WTC11 (cell line): ENCODE measurements at regions not wholly inside any gene's neighbourhood (a gene's known extent, or its start where the extent isn't known, plus 50 kb on each side); places are given as distances from the start of the nearest gene placed in this dataset.

ENCODE experiments used
- ATAC-seq: fragments of 200-7000 bp; cut with Tn5 transposase; 2 replicates; pipeline ENCODE4 v1.10.0; 2021; ENCODE audit warnings: mild to moderate bottlenecking, moderate library complexity
- CTCF ChIA-PET: fragments of 300-600 bp; sonication (Branson Sonifier 250); formaldehyde crosslinking; loops from one replicate; lab custom pipeline; 2021; ENCODE audit warnings: antibody characterized with exemption; lab: Charles Lee
- POLR2A ChIA-PET: fragments of 350-600 bp; sonication (Branson Sonifier 250); formaldehyde crosslinking; loops from one replicate; lab custom pipeline; 2021; ENCODE audit warnings: antibody characterized with exemption; lab: Charles Lee
- DNase-seq: peaks from one replicate; pipeline ENCODE4 v3.0.0; 2021; ENCODE audit warnings: low spot score
- H3K27ac Mint-ChIP-seq: 2 replicates; pipeline ENCODE4 v1.8.0; 2021; ENCODE audit warnings: mixed read lengths
- H3K27me3 Mint-ChIP-seq: 2 replicates; pipeline ENCODE4 v1.8.0; 2021; ENCODE audit warnings: low read depth, mild to moderate bottlenecking, moderate library complexity, mixed read lengths
- H3K36me3 Mint-ChIP-seq: 2 replicates; pipeline ENCODE4 v1.8.0; 2021; ENCODE audit warnings: mixed read lengths
- H3K4me1 Mint-ChIP-seq: 2 replicates; pipeline ENCODE4 v1.8.0; 2022; ENCODE audit warnings: mixed read lengths
- H3K4me3 Mint-ChIP-seq: 2 replicates; pipeline ENCODE4 v1.8.0; 2021; ENCODE audit warnings: mild to moderate bottlenecking, moderate library complexity, mixed read lengths
- H3K9me3 Mint-ChIP-seq: 2 replicates; pipeline ENCODE4 v1.8.0; 2021; ENCODE audit warnings: mixed read lengths
- FOXJ3 ChIP-seq: sonication (generic); formaldehyde crosslinking; IDR thresholded peaks from 2 replicates; pipeline ENCODE4 v1.9.0; 2021; ENCODE audit warnings: missing genetic modification reagents, mild to moderate bottlenecking, borderline replicate concordance
- GRHL2 ChIP-seq: fragments of 250-450 bp; sonication (Bioruptor Pico); IDR thresholded peaks from 2 replicates; pipeline ENCODE4 v1.8.0; 2022; ENCODE audit warnings: mild to moderate bottlenecking, moderate library complexity; ENCODE audit not compliant: insufficient replicate concordance, severe bottlenecking
- NFYB ChIP-seq: sonication (generic); formaldehyde crosslinking; conservative IDR thresholded peaks from 2 replicates; pipeline ENCODE4 v1.8.0; 2022; ENCODE audit warnings: low read depth, missing genetic modification reagents
- NR2C2 ChIP-seq: sonication (generic); formaldehyde crosslinking; IDR thresholded peaks from 2 replicates; pipeline ENCODE4 v1.8.0; 2022; ENCODE audit warnings: mild to moderate bottlenecking, missing genetic modification reagents
- SMAD3 ChIP-seq: sonication (generic); formaldehyde crosslinking; IDR thresholded peaks from 2 replicates; pipeline ENCODE4 v1.8.0; 2022; ENCODE audit warnings: missing genetic modification reagents, mild to moderate bottlenecking, borderline replicate concordance
- TCF7 ChIP-seq: sonication (generic); formaldehyde crosslinking; IDR thresholded peaks from 2 replicates; pipeline ENCODE4 v1.8.0; 2022; ENCODE audit warnings: mild to moderate bottlenecking, low read depth, missing genetic modification reagents, moderate library complexity
- TEAD4 ChIP-seq: sonication (generic); formaldehyde crosslinking; IDR thresholded peaks from 2 replicates; pipeline ENCODE4 v1.8.0; 2022; ENCODE audit warnings: mild to moderate bottlenecking, missing genetic modification reagents
- ZNF232 ChIP-seq: sonication (generic); formaldehyde crosslinking; IDR thresholded peaks from 2 replicates; pipeline ENCODE4 v1.8.0; 2022; ENCODE audit warnings: mild to moderate bottlenecking, missing genetic modification reagents
- ZNF396 ChIP-seq: fragments of 250-450 bp; sonication (Bioruptor Pico); IDR thresholded peaks from 2 replicates; pipeline ENCODE4 v1.8.0; 2021; ENCODE audit warnings: mild to moderate bottlenecking, moderate library complexity, borderline replicate concordance
- TF ChIP-seq, protein P1 (sequence below): sonication (generic); formaldehyde crosslinking; IDR thresholded peaks from 2 replicates; pipeline ENCODE4 v1.8.1; 2022; ENCODE audit warnings: missing genetic modification reagents, borderline replicate concordance
- TF ChIP-seq, protein P2 (sequence below): fragments of 200-600 bp; IDR thresholded peaks from 2 replicates; pipeline ENCODE4 v1.8.0; 2022; ENCODE audit warnings: antibody characterized with exemption
- TF ChIP-seq, protein P3 (sequence below): sonication (generic); formaldehyde crosslinking; IDR thresholded peaks from 2 replicates; pipeline ENCODE4 v1.8.1; 2022; ENCODE audit warnings: low read depth, missing genetic modification reagents, borderline replicate concordance
- TF ChIP-seq, protein P4 (sequence below): fragments of 250-450 bp; sonication (Bioruptor Pico); IDR thresholded peaks from 2 replicates; pipeline ENCODE4 v1.9.0; 2021; ENCODE audit warnings: mild to moderate bottlenecking, borderline replicate concordance
- TF ChIP-seq, protein P5 (sequence below): fragments of 250-450 bp; sonication (Bioruptor Pico); conservative IDR thresholded peaks from 2 replicates; pipeline ENCODE4 v1.9.0; 2021; ENCODE audit warnings: mild to moderate bottlenecking
- TF ChIP-seq, protein P6 (sequence below): sonication (generic); formaldehyde crosslinking; IDR thresholded peaks from 2 replicates; pipeline ENCODE4 v1.8.1; 2023; ENCODE audit warnings: mild to moderate bottlenecking, missing genetic modification reagents, moderate library complexity

DNA sequence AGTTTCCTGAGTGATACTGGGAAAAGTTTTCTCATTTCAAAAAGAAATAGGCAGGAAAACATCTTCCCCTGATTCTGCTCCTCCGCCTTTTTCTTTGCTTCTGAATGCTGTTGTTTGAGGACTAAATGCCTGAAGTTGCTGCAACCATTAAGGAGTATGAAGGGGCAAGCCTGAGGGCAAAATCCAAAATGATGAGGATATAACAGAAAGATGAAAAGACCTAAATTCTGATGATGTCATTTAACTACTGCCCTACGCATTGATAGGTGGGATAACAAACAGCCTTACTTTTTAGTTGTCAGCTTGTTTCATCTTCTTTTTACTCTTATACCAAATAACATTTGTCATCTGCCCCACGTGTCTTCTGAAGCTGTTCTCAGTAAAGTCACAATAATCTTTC, 474.6 kb upstream of the MMS22L start:
- POLR2A ChIA-PET: no interaction called here
- no peaks in the 10 kb centered on the region for H3K27me3 Mint-ChIP-seq

DNA sequence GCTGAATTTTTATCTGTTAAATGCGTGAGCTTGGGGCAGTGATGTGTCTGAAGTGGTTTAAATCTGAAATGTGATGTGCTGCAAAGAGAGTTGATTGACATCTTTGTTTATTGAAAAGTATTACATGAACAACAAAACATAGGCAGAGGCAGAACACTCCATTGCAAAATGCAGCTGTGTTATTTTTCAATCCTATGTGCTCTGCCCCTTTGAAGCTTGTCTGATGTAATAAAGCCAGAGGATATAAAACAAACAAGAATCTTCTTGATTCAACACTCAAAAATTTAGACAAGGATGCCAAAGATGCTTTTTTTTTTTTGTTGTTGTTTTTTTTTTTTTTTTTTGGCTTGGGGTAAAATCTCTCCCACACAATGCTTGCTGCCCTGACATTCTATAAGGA, 482.4 kb upstream of the MMS22L start:
- peaks cover 24% of the 10 kb centered on the region for H3K9me3 Mint-ChIP-seq
- no peak overlapping the region for H3K27ac Mint-ChIP-seq
- peaks cover 25% of the 10 kb centered on the region for H3K36me3 Mint-ChIP-seq
- ATAC-seq (no peak), DNase-seq (no peak)
- no peaks in the 10 kb centered on the region for H3K27me3 Mint-ChIP-seq
- H3K4me3 Mint-ChIP-seq: no peak overlapping the region
- ChIA-PET CTCF (no interaction called here), POLR2A (no interaction called here)
- TF ChIP-seq, protein P1, sequence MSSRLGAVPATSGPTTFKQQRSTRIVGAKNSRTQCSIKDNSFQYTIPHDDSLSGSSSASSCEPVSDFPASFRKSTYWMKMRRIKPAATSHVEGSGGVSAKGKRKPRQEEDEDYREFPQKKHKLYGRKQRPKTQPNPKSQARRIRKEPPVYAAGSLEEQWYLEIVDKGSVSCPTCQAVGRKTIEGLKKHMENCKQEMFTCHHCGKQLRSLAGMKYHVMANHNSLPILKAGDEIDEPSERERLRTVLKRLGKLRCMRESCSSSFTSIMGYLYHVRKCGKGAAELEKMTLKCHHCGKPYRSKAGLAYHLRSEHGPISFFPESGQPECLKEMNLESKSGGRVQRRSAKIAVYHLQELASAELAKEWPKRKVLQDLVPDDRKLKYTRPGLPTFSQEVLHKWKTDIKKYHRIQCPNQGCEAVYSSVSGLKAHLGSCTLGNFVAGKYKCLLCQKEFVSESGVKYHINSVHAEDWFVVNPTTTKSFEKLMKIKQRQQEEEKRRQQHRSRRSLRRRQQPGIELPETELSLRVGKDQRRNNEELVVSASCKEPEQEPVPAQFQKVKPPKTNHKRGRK (CRISPR knock-in tag): no peak
- no peak for TF ChIP-seq NFYB (CRISPR knock-in tag)
- TF ChIP-seq, protein P2, sequence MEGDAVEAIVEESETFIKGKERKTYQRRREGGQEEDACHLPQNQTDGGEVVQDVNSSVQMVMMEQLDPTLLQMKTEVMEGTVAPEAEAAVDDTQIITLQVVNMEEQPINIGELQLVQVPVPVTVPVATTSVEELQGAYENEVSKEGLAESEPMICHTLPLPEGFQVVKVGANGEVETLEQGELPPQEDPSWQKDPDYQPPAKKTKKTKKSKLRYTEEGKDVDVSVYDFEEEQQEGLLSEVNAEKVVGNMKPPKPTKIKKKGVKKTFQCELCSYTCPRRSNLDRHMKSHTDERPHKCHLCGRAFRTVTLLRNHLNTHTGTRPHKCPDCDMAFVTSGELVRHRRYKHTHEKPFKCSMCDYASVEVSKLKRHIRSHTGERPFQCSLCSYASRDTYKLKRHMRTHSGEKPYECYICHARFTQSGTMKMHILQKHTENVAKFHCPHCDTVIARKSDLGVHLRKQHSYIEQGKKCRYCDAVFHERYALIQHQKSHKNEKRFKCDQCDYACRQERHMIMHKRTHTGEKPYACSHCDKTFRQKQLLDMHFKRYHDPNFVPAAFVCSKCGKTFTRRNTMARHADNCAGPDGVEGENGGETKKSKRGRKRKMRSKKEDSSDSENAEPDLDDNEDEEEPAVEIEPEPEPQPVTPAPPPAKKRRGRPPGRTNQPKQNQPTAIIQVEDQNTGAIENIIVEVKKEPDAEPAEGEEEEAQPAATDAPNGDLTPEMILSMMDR: no peak
- TF ChIP-seq, protein P3, sequence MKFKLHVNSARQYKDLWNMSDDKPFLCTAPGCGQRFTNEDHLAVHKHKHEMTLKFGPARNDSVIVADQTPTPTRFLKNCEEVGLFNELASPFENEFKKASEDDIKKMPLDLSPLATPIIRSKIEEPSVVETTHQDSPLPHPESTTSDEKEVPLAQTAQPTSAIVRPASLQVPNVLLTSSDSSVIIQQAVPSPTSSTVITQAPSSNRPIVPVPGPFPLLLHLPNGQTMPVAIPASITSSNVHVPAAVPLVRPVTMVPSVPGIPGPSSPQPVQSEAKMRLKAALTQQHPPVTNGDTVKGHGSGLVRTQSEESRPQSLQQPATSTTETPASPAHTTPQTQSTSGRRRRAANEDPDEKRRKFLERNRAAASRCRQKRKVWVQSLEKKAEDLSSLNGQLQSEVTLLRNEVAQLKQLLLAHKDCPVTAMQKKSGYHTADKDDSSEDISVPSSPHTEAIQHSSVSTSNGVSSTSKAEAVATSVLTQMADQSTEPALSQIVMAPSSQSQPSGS (CRISPR knock-in tag): no peak
- no peak for TF ChIP-seq SMAD3 (CRISPR knock-in tag)
- TF ChIP-seq, protein P4, sequence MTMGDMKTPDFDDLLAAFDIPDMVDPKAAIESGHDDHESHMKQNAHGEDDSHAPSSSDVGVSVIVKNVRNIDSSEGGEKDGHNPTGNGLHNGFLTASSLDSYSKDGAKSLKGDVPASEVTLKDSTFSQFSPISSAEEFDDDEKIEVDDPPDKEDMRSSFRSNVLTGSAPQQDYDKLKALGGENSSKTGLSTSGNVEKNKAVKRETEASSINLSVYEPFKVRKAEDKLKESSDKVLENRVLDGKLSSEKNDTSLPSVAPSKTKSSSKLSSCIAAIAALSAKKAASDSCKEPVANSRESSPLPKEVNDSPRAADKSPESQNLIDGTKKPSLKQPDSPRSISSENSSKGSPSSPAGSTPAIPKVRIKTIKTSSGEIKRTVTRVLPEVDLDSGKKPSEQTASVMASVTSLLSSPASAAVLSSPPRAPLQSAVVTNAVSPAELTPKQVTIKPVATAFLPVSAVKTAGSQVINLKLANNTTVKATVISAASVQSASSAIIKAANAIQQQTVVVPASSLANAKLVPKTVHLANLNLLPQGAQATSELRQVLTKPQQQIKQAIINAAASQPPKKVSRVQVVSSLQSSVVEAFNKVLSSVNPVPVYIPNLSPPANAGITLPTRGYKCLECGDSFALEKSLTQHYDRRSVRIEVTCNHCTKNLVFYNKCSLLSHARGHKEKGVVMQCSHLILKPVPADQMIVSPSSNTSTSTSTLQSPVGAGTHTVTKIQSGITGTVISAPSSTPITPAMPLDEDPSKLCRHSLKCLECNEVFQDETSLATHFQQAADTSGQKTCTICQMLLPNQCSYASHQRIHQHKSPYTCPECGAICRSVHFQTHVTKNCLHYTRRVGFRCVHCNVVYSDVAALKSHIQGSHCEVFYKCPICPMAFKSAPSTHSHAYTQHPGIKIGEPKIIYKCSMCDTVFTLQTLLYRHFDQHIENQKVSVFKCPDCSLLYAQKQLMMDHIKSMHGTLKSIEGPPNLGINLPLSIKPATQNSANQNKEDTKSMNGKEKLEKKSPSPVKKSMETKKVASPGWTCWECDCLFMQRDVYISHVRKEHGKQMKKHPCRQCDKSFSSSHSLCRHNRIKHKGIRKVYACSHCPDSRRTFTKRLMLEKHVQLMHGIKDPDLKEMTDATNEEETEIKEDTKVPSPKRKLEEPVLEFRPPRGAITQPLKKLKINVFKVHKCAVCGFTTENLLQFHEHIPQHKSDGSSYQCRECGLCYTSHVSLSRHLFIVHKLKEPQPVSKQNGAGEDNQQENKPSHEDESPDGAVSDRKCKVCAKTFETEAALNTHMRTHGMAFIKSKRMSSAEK: no peak
- TF ChIP-seq, protein P5, sequence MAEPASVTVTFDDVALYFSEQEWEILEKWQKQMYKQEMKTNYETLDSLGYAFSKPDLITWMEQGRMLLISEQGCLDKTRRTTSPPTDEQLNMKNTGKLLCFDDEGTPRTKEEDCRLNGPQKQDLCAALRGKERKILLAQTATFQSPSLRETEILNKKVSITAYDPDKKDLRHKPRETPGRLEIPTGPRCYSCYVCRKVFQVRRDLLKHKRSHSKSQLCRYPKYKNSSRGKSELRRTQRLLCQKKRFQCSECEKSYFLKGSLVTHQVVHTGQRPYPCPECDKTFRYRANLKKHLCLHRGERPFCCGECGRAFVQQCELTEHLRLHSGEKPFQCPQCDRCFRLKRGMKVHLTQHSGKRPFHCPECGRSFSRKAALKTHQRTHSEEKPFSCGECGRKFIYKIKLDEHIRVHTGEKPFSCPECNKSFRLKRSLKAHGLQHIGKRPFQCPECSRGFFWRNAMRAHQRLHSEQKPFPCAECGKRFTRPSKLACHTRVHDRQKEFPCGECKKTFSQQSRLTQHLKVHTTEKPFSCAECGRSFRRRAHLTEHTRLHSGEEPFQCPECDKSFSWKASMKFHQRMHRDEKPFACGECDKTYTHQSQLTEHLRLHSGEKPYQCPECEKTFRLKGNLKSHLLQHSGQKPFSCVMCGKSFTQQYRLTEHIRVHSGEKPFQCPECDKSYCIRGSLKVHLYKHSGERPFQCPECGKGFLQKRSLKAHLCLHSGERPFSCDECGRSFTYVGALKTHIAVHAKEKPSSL (CRISPR knock-in tag): no peak
- TF ChIP-seq TEAD4 (CRISPR knock-in tag): no peak
- no peak for TF ChIP-seq GRHL2 (CRISPR knock-in tag)
- TF ChIP-seq NR2C2 (CRISPR knock-in tag): no peak
- no peak for TF ChIP-seq FOXJ3
- TF ChIP-seq ZNF396: no peak
- TF ChIP-seq, protein P6, sequence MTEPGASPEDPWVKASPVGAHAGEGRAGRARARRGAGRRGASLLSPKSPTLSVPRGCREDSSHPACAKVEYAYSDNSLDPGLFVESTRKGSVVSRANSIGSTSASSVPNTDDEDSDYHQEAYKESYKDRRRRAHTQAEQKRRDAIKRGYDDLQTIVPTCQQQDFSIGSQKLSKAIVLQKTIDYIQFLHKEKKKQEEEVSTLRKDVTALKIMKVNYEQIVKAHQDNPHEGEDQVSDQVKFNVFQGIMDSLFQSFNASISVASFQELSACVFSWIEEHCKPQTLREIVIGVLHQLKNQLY (CRISPR knock-in tag): no peak
- no peak for TF ChIP-seq TCF7 (CRISPR knock-in tag)
- H3K4me1 Mint-ChIP-seq: peaks cover 20% of the 10 kb centered on the region

More for the DNA sequence above, 474.6 kb upstream of the MMS22L start:
- no peak for DNase-seq
- H3K9me3 Mint-ChIP-seq: no peaks in the 10 kb centered on the region
- ATAC-seq: no peak
- CTCF ChIA-PET: no interaction called here
- no peak overlapping the region for H3K4me3 Mint-ChIP-seq
- H3K27ac Mint-ChIP-seq: no peak overlapping the region
- TF ChIP-seq ZNF232 (CRISPR knock-in tag): no peak
- H3K36me3 Mint-ChIP-seq: no peaks in the 10 kb centered on the region
- H3K4me1 Mint-ChIP-seq: peaks cover 19% of the 10 kb centered on the region
